GM12878 (cell line): ENCODE measurements at regions not wholly inside any gene's neighbourhood (a gene's known extent, or its start where the extent isn't known, plus 50 kb on each side); places are given as distances from the start of the nearest gene placed in this dataset.

Experiments used
- EZH2 ChIP-seq: IDR thresholded peaks from 2 replicates; pipeline ENCODE4 v1.6.1; 2012; ENCODE audit warnings: low read depth, mild to moderate bottlenecking, control low read depth, inconsistent platforms, low read length, borderline replicate concordance; ENCODE audit not compliant: control insufficient read depth
- HCFC1 ChIP-seq: fragments of 150-350 bp; IDR thresholded peaks from 2 replicates; pipeline ENCODE4 v1.6.1; 2014; ENCODE audit warnings: low read length
- NFYB ChIP-seq: IDR thresholded peaks from 2 replicates; pipeline ENCODE4 v1.6.1; 2011; ENCODE audit warnings: low read depth, mild to moderate bottlenecking, low read length, improper control_type of control experiment, moderate library complexity; ENCODE audit not compliant: insufficient read depth
- NRF1 ChIP-seq: conservative IDR thresholded peaks from 2 replicates; pipeline ENCODE4 v1.6.1; 2011; ENCODE audit warnings: mild to moderate bottlenecking, low read depth, low read length, improper control_type of control experiment
- PAX5 ChIP-seq: IDR thresholded peaks from 2 replicates; pipeline ENCODE4 v1.6.1; 2011; ENCODE audit warnings: low read depth, low read length, borderline replicate concordance
- POLR2A ChIP-seq: IDR thresholded peaks from 2 replicates; pipeline ENCODE4 v1.6.1; 2011; ENCODE audit warnings: low read depth, mild to moderate bottlenecking, low read length
- POLR2AphosphoS5 ChIP-seq: IDR thresholded peaks from 2 replicates; pipeline ENCODE4 v1.6.1; 2011; ENCODE audit warnings: mild to moderate bottlenecking, low read length, inconsistent platforms
- RAD21 ChIP-seq: IDR thresholded peaks from 2 replicates; pipeline ENCODE4 v1.6.1; 2011; ENCODE audit warnings: mild to moderate bottlenecking, low read depth, low read length, moderate library complexity; ENCODE audit not compliant: insufficient read depth
- RCOR1 ChIP-seq: conservative IDR thresholded peaks from 2 replicates; pipeline ENCODE4 v1.6.1; 2012; ENCODE audit warnings: low read depth, low read length, improper control_type of control experiment
- SMC3 ChIP-seq: IDR thresholded peaks from 2 replicates; pipeline ENCODE4 v1.6.1; 2011; ENCODE audit warnings: low read length, improper control_type of control experiment, borderline replicate concordance
- STAT1 ChIP-seq: fragments of 450-650 bp; conservative IDR thresholded peaks from 2 replicates; pipeline ENCODE4 v1.6.1; 2014; ENCODE audit warnings: antibody characterized with exemption, mild to moderate bottlenecking
- TF ChIP-seq, protein P1 (sequence below): fragments of 450-650 bp; IDR thresholded peaks from 2 replicates; pipeline ENCODE4 v1.6.1; 2016; ENCODE audit warnings: mild to moderate bottlenecking, moderate library complexity, borderline replicate concordance
- TF ChIP-seq, protein P2 (sequence below), 3 experiments: IDR thresholded peaks in 2 of 3; conservative IDR thresholded peaks in 1 of 3; 2 replicates each; pipeline ENCODE4 v1.5.1; 2011; ENCODE audit warnings: low read depth in 3 of 3, low read length in 3 of 3, mild to moderate bottlenecking in 3 of 3, control low read depth in 2 of 3, moderate library complexity in 2 of 3, inconsistent platforms in 1 of 3, mixed read lengths in 1 of 3; ENCODE audit not compliant: control insufficient read depth in 2 of 3, insufficient read depth in 1 of 3; ENCODE audit errors: extremely low read depth in 1 of 3

GRCh38 chr11:116278076-116278475, 494.7 kb downstream of the BUD13 start:
- TF ChIP-seq NFYB: no peak
- TF ChIP-seq POLR2AphosphoS5: no peak
- TF ChIP-seq STAT1: no peak
- no peak for TF ChIP-seq PAX5
- no peak for TF ChIP-seq NRF1
- TF ChIP-seq, protein P1, sequence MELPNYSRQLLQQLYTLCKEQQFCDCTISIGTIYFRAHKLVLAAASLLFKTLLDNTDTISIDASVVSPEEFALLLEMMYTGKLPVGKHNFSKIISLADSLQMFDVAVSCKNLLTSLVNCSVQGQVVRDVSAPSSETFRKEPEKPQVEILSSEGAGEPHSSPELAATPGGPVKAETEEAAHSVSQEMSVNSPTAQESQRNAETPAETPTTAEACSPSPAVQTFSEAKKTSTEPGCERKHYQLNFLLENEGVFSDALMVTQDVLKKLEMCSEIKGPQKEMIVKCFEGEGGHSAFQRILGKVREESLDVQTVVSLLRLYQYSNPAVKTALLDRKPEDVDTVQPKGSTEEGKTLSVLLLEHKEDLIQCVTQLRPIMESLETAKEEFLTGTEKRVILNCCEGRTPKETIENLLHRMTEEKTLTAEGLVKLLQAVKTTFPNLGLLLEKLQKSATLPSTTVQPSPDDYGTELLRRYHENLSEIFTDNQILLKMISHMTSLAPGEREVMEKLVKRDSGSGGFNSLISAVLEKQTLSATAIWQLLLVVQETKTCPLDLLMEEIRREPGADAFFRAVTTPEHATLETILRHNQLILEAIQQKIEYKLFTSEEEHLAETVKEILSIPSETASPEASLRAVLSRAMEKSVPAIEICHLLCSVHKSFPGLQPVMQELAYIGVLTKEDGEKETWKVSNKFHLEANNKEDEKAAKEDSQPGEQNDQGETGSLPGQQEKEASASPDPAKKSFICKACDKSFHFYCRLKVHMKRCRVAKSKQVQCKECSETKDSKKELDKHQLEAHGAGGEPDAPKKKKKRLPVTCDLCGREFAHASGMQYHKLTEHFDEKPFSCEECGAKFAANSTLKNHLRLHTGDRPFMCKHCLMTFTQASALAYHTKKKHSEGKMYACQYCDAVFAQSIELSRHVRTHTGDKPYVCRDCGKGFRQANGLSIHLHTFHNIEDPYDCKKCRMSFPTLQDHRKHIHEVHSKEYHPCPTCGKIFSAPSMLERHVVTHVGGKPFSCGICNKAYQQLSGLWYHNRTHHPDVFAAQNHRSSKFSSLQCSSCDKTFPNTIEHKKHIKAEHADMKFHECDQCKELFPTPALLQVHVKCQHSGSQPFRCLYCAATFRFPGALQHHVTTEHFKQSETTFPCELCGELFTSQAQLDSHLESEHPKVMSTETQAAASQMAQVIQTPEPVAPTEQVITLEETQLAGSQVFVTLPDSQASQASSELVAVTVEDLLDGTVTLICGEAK: no peak
- no peak for TF ChIP-seq POLR2A
- TF ChIP-seq EZH2: no peak
- no peak for TF ChIP-seq RAD21
- no peak for TF ChIP-seq RCOR1
- TF ChIP-seq, protein P2, sequence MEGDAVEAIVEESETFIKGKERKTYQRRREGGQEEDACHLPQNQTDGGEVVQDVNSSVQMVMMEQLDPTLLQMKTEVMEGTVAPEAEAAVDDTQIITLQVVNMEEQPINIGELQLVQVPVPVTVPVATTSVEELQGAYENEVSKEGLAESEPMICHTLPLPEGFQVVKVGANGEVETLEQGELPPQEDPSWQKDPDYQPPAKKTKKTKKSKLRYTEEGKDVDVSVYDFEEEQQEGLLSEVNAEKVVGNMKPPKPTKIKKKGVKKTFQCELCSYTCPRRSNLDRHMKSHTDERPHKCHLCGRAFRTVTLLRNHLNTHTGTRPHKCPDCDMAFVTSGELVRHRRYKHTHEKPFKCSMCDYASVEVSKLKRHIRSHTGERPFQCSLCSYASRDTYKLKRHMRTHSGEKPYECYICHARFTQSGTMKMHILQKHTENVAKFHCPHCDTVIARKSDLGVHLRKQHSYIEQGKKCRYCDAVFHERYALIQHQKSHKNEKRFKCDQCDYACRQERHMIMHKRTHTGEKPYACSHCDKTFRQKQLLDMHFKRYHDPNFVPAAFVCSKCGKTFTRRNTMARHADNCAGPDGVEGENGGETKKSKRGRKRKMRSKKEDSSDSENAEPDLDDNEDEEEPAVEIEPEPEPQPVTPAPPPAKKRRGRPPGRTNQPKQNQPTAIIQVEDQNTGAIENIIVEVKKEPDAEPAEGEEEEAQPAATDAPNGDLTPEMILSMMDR (IDR thresholded peaks at IDR 0.05 in 2 of 3, conservative IDR thresholded peaks at IDR 0.05 in 1 of 3; ENCODE audit: control insufficient read depth in 2 of 3, extremely low read depth in 1 of 3, insufficient read depth in 1 of 3, low read depth in 3 of 3, low read length in 3 of 3): no peak
- no peak for TF ChIP-seq HCFC1
- TF ChIP-seq SMC3: no peak
